HepG2 (cell line): ENCODE measurements at regions not wholly inside any gene's neighbourhood (a gene's known extent, or its start where the extent isn't known, plus 50 kb on each side); places are given as distances from the start of the nearest gene placed in this dataset.
A peak's percentile ranks its signal among the peaks of the same experiment; 100 is the strongest.

Experiments used
- ELF3 ChIP-seq: IDR thresholded peaks from 2 replicates; pipeline ENCODE4 v1.6.1; 2016; ENCODE audit warnings: missing genetic modification reagents, missing compliant biosample characterization
- HNF4A ChIP-seq: sonication (generic); formaldehyde crosslinking; IDR thresholded peaks from 2 replicates; pipeline ENCODE4 v1.4.0; 2020; ENCODE audit warnings: missing genetic modification reagents
- HNRNPH1 ChIP-seq: fragments of 200-400 bp; formaldehyde crosslinking; optimal IDR thresholded peaks from 2 replicates; pipeline ENCODE3; 2017; ENCODE audit warnings: mild to moderate bottlenecking, low read depth, low read length
- IRX3 ChIP-seq: sonication (generic); formaldehyde crosslinking; IDR thresholded peaks from 2 replicates; pipeline ENCODE4 v1.8.1; 2023; ENCODE audit warnings: mild to moderate bottlenecking, low read depth, missing genetic modification reagents, borderline replicate concordance
- PHB2 ChIP-seq: fragments of 450-650 bp; IDR thresholded peaks from 2 replicates; pipeline ENCODE4 v1.6.1; 2018; ENCODE audit not compliant: partially characterized antibody
- SALL2 ChIP-seq: sonication (generic); formaldehyde crosslinking; IDR thresholded peaks from 2 replicates; pipeline ENCODE4 v1.8.1; 2023; ENCODE audit warnings: mild to moderate bottlenecking, missing genetic modification reagents, inconsistent platforms
- ZFP36L1 ChIP-seq: sonication (generic); formaldehyde crosslinking; IDR thresholded peaks from 2 replicates; pipeline ENCODE4 v1.8.0; 2022; ENCODE audit warnings: mild to moderate bottlenecking, missing genetic modification reagents, moderate library complexity
- ZNF33A ChIP-seq: sonication (generic); formaldehyde crosslinking; IDR thresholded peaks from 2 replicates; pipeline ENCODE4 v1.5.1; 2020; ENCODE audit warnings: missing genetic modification reagents, mild to moderate bottlenecking, moderate library complexity, borderline replicate concordance
- ZNF33B ChIP-seq: sonication (generic); formaldehyde crosslinking; IDR thresholded peaks from 2 replicates; pipeline ENCODE4 v1.5.1; 2020; ENCODE audit warnings: mild to moderate bottlenecking, missing genetic modification reagents
- ZNF431 ChIP-seq: sonication (generic); formaldehyde crosslinking; IDR thresholded peaks from 2 replicates; pipeline ENCODE4 v1.9.0; 2022; ENCODE audit warnings: missing genetic modification reagents, low read depth, mild to moderate bottlenecking, borderline replicate concordance
- ZNF441 ChIP-seq: sonication (generic); formaldehyde crosslinking; IDR thresholded peaks from 2 replicates; pipeline ENCODE4 v1.7.0; 2021; ENCODE audit warnings: missing genetic modification reagents, borderline replicate concordance
- TF ChIP-seq, protein P1 (sequence below): sonication (generic); formaldehyde crosslinking; IDR thresholded peaks from 2 replicates; pipeline ENCODE4 v1.4.0; 2020; ENCODE audit warnings: missing genetic modification reagents, borderline replicate concordance
- TF ChIP-seq, protein P2 (sequence below): IDR thresholded peaks from 2 replicates; pipeline ENCODE4 v1.6.1; 2016; ENCODE audit warnings: missing compliant biosample characterization, missing genetic modification reagents, borderline replicate concordance
- TF ChIP-seq, protein P3 (sequence below): sonication (generic); formaldehyde crosslinking; IDR thresholded peaks from 2 replicates; pipeline ENCODE4 v1.5.0; 2020; ENCODE audit warnings: missing genetic modification reagents, mild to moderate bottlenecking, borderline replicate concordance
- TF ChIP-seq, protein P4 (sequence below): IDR thresholded peaks from 2 replicates; pipeline ENCODE4 v1.6.1; 2016; ENCODE audit warnings: mild to moderate bottlenecking
- TF ChIP-seq, protein P5 (sequence below): sonication (generic); formaldehyde crosslinking; IDR thresholded peaks from 2 replicates; pipeline ENCODE4 v1.5.0; 2020; ENCODE audit warnings: missing genetic modification reagents
- TF ChIP-seq, protein P6 (sequence below): sonication (generic); formaldehyde crosslinking; IDR thresholded peaks from 2 replicates; pipeline ENCODE4 v1.8.0; 2022; ENCODE audit warnings: low read depth, missing genetic modification reagents
- TF ChIP-seq, protein P7 (sequence below): sonication (generic); formaldehyde crosslinking; IDR thresholded peaks from 2 replicates; pipeline ENCODE4 v1.5.1; 2020; ENCODE audit warnings: missing genetic modification reagents, mild to moderate bottlenecking, borderline replicate concordance

DNA sequence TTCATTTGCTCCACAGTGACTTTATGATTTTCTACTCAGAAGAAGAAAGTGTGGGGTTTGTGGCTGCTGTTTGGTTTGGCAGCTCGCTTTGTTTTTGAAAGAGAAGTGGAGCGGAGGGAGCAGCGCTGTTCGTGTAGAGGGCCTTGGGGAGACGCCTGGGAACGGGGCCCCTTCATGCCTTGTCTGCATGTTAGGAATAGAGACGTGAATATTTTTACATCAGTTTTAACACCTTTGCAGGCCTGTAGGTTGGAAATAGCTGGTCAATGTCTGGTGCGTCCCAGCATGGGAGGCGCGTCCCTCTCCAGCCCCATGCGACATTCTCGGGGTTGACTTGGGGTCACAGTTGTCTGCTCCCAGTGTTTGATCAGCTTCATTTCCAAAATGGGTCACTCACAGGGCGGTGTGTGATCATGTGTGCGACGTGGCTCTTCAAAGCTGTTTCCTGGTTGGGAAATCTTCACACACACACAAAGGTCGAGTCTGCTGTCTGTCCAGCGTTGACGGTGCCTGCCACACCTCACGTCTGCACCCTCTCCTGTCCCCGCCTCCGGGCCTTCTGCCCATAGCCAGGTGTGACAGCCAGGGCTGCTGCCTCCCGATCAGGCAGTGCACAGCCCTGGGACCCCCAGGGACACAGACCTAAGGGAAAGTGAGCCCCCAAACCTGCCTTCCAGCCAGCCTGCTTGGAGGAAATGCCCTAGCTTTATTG is 149.2 kb downstream of the PSMG1 start (continued):
- TF ChIP-seq, protein P1, sequence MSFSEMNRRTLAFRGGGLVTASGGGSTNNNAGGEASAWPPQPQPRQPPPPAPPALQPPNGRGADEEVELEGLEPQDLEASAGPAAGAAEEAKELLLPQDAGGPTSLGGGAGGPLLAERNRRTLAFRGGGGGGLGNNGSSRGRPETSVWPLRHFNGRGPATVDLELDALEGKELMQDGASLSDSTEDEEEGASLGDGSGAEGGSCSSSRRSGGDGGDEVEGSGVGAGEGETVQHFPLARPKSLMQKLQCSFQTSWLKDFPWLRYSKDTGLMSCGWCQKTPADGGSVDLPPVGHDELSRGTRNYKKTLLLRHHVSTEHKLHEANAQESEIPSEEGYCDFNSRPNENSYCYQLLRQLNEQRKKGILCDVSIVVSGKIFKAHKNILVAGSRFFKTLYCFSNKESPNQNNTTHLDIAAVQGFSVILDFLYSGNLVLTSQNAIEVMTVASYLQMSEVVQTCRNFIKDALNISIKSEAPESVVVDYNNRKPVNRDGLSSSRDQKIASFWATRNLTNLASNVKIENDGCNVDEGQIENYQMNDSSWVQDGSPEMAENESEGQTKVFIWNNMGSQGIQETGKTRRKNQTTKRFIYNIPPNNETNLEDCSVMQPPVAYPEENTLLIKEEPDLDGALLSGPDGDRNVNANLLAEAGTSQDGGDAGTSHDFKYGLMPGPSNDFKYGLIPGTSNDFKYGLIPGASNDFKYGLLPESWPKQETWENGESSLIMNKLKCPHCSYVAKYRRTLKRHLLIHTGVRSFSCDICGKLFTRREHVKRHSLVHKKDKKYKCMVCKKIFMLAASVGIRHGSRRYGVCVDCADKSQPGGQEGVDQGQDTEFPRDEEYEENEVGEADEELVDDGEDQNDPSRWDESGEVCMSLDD (CRISPR knock-in tag): peak; percentile 95; the same call in 1 of the 2 replicates
- TF ChIP-seq, protein P2, sequence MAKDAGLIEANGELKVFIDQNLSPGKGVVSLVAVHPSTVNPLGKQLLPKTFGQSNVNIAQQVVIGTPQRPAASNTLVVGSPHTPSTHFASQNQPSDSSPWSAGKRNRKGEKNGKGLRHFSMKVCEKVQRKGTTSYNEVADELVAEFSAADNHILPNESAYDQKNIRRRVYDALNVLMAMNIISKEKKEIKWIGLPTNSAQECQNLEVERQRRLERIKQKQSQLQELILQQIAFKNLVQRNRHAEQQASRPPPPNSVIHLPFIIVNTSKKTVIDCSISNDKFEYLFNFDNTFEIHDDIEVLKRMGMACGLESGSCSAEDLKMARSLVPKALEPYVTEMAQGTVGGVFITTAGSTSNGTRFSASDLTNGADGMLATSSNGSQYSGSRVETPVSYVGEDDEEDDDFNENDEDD (CRISPR knock-in tag): peak; percentile 80; the same call in 1 of the 2 replicates
- peak; percentile 89 for TF ChIP-seq HNF4A (CRISPR knock-in tag)
- TF ChIP-seq, protein P3, sequence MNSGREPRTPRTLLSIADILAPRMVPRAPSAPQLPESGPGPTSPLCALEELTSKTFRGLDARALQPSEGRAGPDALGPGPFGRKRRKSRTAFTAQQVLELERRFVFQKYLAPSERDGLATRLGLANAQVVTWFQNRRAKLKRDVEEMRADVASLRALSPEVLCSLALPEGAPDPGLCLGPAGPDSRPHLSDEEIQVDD (CRISPR knock-in tag): no peak; the same call in 1 of the 2 replicates
- TF ChIP-seq, protein P4, sequence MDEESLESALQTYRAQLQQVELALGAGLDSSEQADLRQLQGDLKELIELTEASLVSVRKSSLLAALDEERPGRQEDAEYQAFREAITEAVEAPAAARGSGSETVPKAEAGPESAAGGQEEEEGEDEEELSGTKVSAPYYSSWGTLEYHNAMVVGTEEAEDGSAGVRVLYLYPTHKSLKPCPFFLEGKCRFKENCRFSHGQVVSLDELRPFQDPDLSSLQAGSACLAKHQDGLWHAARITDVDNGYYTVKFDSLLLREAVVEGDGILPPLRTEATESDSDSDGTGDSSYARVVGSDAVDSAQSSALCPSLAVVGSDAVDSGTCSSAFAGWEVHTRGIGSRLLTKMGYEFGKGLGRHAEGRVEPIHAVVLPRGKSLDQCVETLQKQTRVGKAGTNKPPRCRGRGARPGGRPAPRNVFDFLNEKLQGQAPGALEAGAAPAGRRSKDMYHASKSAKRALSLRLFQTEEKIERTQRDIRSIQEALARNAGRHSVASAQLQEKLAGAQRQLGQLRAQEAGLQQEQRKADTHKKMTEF: peak; percentile 97
- peak; percentile 100 for TF ChIP-seq ELF3 (CRISPR knock-in tag)
- TF ChIP-seq, protein P5, sequence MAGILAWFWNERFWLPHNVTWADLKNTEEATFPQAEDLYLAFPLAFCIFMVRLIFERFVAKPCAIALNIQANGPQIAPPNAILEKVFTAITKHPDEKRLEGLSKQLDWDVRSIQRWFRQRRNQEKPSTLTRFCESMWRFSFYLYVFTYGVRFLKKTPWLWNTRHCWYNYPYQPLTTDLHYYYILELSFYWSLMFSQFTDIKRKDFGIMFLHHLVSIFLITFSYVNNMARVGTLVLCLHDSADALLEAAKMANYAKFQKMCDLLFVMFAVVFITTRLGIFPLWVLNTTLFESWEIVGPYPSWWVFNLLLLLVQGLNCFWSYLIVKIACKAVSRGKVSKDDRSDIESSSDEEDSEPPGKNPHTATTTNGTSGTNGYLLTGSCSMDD (CRISPR knock-in tag): no peak
- no peak for TF ChIP-seq ZNF33A
- peak; percentile 89; the same call in 1 of the 2 replicates for TF ChIP-seq ZNF441 (CRISPR knock-in tag)
- TF ChIP-seq IRX3: no peak
- TF ChIP-seq, protein P6, sequence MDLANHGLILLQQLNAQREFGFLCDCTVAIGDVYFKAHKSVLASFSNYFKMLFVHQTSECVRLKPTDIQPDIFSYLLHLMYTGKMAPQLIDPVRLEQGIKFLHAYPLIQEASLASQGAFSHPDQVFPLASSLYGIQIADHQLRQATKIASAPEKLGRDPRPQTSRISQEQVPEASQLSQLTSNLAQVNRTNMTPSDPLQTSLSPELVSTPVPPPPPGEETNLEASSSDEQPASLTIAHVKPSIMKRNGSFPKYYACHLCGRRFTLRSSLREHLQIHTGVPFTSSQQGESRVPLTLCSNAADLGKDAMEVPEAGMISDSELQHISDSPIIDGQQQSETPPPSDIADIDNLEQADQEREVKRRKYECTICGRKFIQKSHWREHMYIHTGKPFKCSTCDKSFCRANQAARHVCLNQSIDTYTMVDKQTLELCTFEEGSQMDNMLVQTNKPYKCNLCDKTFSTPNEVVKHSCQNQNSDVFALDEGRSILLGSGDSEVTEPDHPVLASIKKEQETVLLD (CRISPR knock-in tag): no peak
- TF ChIP-seq, protein P7, sequence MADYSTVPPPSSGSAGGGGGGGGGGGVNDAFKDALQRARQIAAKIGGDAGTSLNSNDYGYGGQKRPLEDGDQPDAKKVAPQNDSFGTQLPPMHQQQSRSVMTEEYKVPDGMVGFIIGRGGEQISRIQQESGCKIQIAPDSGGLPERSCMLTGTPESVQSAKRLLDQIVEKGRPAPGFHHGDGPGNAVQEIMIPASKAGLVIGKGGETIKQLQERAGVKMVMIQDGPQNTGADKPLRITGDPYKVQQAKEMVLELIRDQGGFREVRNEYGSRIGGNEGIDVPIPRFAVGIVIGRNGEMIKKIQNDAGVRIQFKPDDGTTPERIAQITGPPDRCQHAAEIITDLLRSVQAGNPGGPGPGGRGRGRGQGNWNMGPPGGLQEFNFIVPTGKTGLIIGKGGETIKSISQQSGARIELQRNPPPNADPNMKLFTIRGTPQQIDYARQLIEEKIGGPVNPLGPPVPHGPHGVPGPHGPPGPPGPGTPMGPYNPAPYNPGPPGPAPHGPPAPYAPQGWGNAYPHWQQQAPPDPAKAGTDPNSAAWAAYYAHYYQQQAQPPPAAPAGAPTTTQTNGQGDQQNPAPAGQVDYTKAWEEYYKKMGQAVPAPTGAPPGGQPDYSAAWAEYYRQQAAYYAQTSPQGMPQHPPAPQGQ (CRISPR knock-in tag): peak; percentile 97; the same call in 1 of the 2 replicates
- TF ChIP-seq ZNF431 (CRISPR knock-in tag): peak; percentile 87; the same call in 1 of the 2 replicates
- TF ChIP-seq HNRNPH1: no peak
- no peak; the same call in 1 of the 2 replicates for TF ChIP-seq ZFP36L1 (CRISPR knock-in tag)
- no peak for TF ChIP-seq SALL2 (CRISPR knock-in tag)
- TF ChIP-seq ZNF33B: no peak
- TF ChIP-seq PHB2: no peak
